Muscle layer of duodenum (tissue), 2 donors: ENCODE measurements at regions not wholly inside any gene's neighbourhood (a gene's known extent, or its start where the extent isn't known, plus 50 kb on each side); places are given as distances from the start of the nearest gene placed in this dataset.

Experiments used
- H3K27ac ChIP-seq: one replicate; pipeline ENCODE4 v1.7.0; 2013; ENCODE audit warnings: mild to moderate bottlenecking, low read length
- H3K27me3 ChIP-seq: one replicate; pipeline ENCODE4 v1.7.0; 2013; ENCODE audit warnings: low read depth, mild to moderate bottlenecking, control low read depth, low read length
- H3K36me3 ChIP-seq, 2 donors: one replicate each; pipeline ENCODE4 v1.7.0; 2013; ENCODE audit warnings: low read length in 2 of 2, control low read depth in 1 of 2, mild to moderate bottlenecking in 1 of 2; ENCODE audit not compliant: insufficient read depth in 2 of 2, control insufficient read depth in 1 of 2
- H3K4me1 ChIP-seq, 2 donors: one replicate each; pipeline ENCODE4 v1.7.0; 2013; ENCODE audit warnings: low read length in 2 of 2, mild to moderate bottlenecking in 2 of 2, control low read depth in 1 of 2, moderate library complexity in 1 of 2; ENCODE audit not compliant: insufficient read depth in 2 of 2, control insufficient read depth in 1 of 2
- H3K4me3 ChIP-seq, 2 donors: one replicate each; pipeline ENCODE4 v1.7.0; 2013; ENCODE audit warnings: low read length in 2 of 2, low read depth in 1 of 2, mild to moderate bottlenecking in 1 of 2
- H3K9me3 ChIP-seq, 2 donors: one replicate each; pipeline ENCODE4 v1.7.0; 2013; ENCODE audit warnings: low read length in 2 of 2, control low read depth in 1 of 2, mild to moderate bottlenecking in 1 of 2; ENCODE audit not compliant: control insufficient read depth in 1 of 2
- donor health status: healthy.

- no peak overlapping the region for H3K27ac ChIP-seq
- H3K4me1 ChIP-seq, result no peaks in the 10 kb centered on the region
- H3K4me3 ChIP-seq, result no peak overlapping the region
- H3K27me3 ChIP-seq, result no peaks in the 10 kb centered on the region
- no peaks in the 10 kb centered on the region for H3K9me3 ChIP-seq
- H3K36me3 ChIP-seq, result no peaks in the 10 kb centered on the region
Observed at GRCh38 chr6:105633814-105634213, 230.9 kb upstream of the PREP start.

GRCh38 chr6:105628156-105628860 lies 225.4 kb upstream of the PREP start:
- Histone ChIP-seq H3K4me1 (no peaks in the 10 kb centered on the region), H3K36me3 (no peaks in the 10 kb centered on the region), H3K4me3 (no peak overlapping the region), H3K27me3 (no peaks in the 10 kb centered on the region), H3K9me3 (no peaks in the 10 kb centered on the region), H3K27ac (no peak overlapping the region)

- H3K27ac ChIP-seq, result no peak overlapping the region
- no peaks in the 10 kb centered on the region for H3K36me3 ChIP-seq
- no peak overlapping the region for H3K4me3 ChIP-seq
- no peaks in the 10 kb centered on the region for H3K27me3 ChIP-seq
- H3K9me3 ChIP-seq, result no peaks in the 10 kb centered on the region
- H3K4me1 ChIP-seq, result no peaks in the 10 kb centered on the region
Observed at GRCh38 chr6:105626295-105627158, 223.6 kb upstream of the PREP start.

- Histone ChIP-seq H3K27me3 (no peaks in the 10 kb centered on the region), H3K36me3 (no peaks in the 10 kb centered on the region), H3K4me3 (no peak overlapping the region), H3K27ac (no peak overlapping the region), H3K9me3 (no peaks in the 10 kb centered on the region), H3K4me1 (no peaks in the 10 kb centered on the region)
Observed at GRCh38 chr6:105624021-105624420, 221.1 kb upstream of the PREP start.

GRCh38 chr6:105622226-105622625 lies 219.3 kb upstream of the PREP start:
- no peaks in the 10 kb centered on the region for H3K9me3 ChIP-seq
- no peaks in the 10 kb centered on the region for H3K36me3 ChIP-seq
- H3K27ac ChIP-seq, result no peak overlapping the region
- H3K4me1 ChIP-seq, result no peaks in the 10 kb centered on the region
- H3K27me3 ChIP-seq, result no peaks in the 10 kb centered on the region
- H3K4me3 ChIP-seq, result no peak overlapping the region

GRCh38 chr6:105621564-105622175 lies 218.8 kb upstream of the PREP start:
- Histone ChIP-seq H3K9me3 (no peaks in the 10 kb centered on the region), H3K4me1 (no peaks in the 10 kb centered on the region), H3K36me3 (no peaks in the 10 kb centered on the region), H3K27me3 (no peaks in the 10 kb centered on the region), H3K27ac (no peak overlapping the region), H3K4me3 (no peak overlapping the region)

GRCh38 chr6:105620878-105621277 lies 218.0 kb upstream of the PREP start:
- Histone ChIP-seq H3K36me3 (no peaks in the 10 kb centered on the region), H3K9me3 (no peaks in the 10 kb centered on the region), H3K4me3 (no peak overlapping the region), H3K4me1 (no peaks in the 10 kb centered on the region), H3K27me3 (no peaks in the 10 kb centered on the region), H3K27ac (no peak overlapping the region)

- Histone ChIP-seq H3K4me3 (no peak overlapping the region), H3K9me3 (no peaks in the 10 kb centered on the region), H3K27ac (no peak overlapping the region), H3K27me3 (no peaks in the 10 kb centered on the region), H3K36me3 (no peaks in the 10 kb centered on the region), H3K4me1 (no peaks in the 10 kb centered on the region)
Observed at GRCh38 chr6:105619971-105620741, 217.3 kb upstream of the PREP start.

- H3K36me3 ChIP-seq, result no peaks in the 10 kb centered on the region
- H3K4me1 ChIP-seq, result no peaks in the 10 kb centered on the region
- H3K27ac ChIP-seq, result no peak overlapping the region
- H3K27me3 ChIP-seq, result no peaks in the 10 kb centered on the region
- no peaks in the 10 kb centered on the region for H3K9me3 ChIP-seq
- no peak overlapping the region for H3K4me3 ChIP-seq
Observed at GRCh38 chr6:105618247-105618646, 215.4 kb upstream of the PREP start.

- H3K9me3 ChIP-seq, result no peaks in the 10 kb centered on the region
Observed at GRCh38 chr6:105616521-105616920, 213.6 kb upstream of the PREP start.

GRCh38 chr6:105611606-105612005 lies 208.7 kb upstream of the PREP start:
- Histone ChIP-seq H3K27ac (no peak overlapping the region), H3K36me3 (no peaks in the 10 kb centered on the region), H3K4me1 (no peaks in the 10 kb centered on the region), H3K27me3 (no peaks in the 10 kb centered on the region), H3K4me3 (no peak overlapping the region), H3K9me3 (no peaks in the 10 kb centered on the region)

More at GRCh38 chr6:105616521-105616920, 213.6 kb upstream of the PREP start:
- Histone ChIP-seq H3K27me3 (no peaks in the 10 kb centered on the region), H3K4me1 (no peaks in the 10 kb centered on the region), H3K36me3 (no peaks in the 10 kb centered on the region), H3K4me3 (no peak overlapping the region), H3K27ac (no peak overlapping the region)
